IPS-11a (cell line): ENCODE measurements at regions not wholly inside any gene's neighbourhood (a gene's known extent, or its start where the extent isn't known, plus 50 kb on each side); places are given as distances from the start of the nearest gene placed in this dataset.
"Not testable (repeated sequence)": the region's sequence is repeated elsewhere in the genome, so short reads cannot be mapped to it uniquely, and the experiment has no call there.

Source experiments
- H3K4me3 ChIP-seq: one replicate; pipeline ENCODE4 v1.5.1; 2013; ENCODE audit warnings: low read depth, low read length, control low read depth

GRCh38 chr4:151866592-151866918 lies 105.7 kb upstream of the GATB start:
- H3K4me3 ChIP-seq = no peak overlapping the region

GRCh38 chr4:151865744-151866591 lies 105.2 kb upstream of the GATB start:
- no peak overlapping the region for H3K4me3 ChIP-seq

GRCh38 chr4:151865312-151865711 lies 104.5 kb upstream of the GATB start:
- no peak overlapping the region for H3K4me3 ChIP-seq

GRCh38 chr4:151864068-151864467 lies 103.3 kb upstream of the GATB start:
- no peak overlapping the region for H3K4me3 ChIP-seq

GRCh38 chr4:151862766-151863165 lies 102.0 kb upstream of the GATB start:
- H3K4me3 ChIP-seq = no peak overlapping the region

GRCh38 chr4:151860561-151861093 lies 99.8 kb upstream of the GATB start:
- no peak overlapping the region for H3K4me3 ChIP-seq

GRCh38 chr4:151859641-151860040 lies 98.8 kb upstream of the GATB start:
- no peak overlapping the region for H3K4me3 ChIP-seq

- H3K4me3 ChIP-seq = no peak overlapping the region
Observed at GRCh38 chr4:151858356-151858755, 97.5 kb upstream of the GATB start.

- no peak overlapping the region for H3K4me3 ChIP-seq
Observed at GRCh38 chr4:151857368-151857767, 96.6 kb upstream of the GATB start.

- no peak overlapping the region for H3K4me3 ChIP-seq
Observed at GRCh38 chr4:151855747-151856146, 94.9 kb upstream of the GATB start.

- H3K4me3 ChIP-seq = no peak overlapping the region
Observed at GRCh38 chr4:151854731-151855130, 93.9 kb upstream of the GATB start.

GRCh38 chr4:151853034-151853433 lies 92.2 kb upstream of the GATB start:
- H3K4me3 ChIP-seq = no peak overlapping the region

- no peak overlapping the region for H3K4me3 ChIP-seq
Observed at GRCh38 chr4:151852202-151852601, 91.4 kb upstream of the GATB start.

- no peak overlapping the region for H3K4me3 ChIP-seq
Observed at GRCh38 chr4:151851354-151851753, 90.5 kb upstream of the GATB start.

GRCh38 chr4:151850791-151851213 lies 90.0 kb upstream of the GATB start:
- H3K4me3 ChIP-seq = no peak overlapping the region

GRCh38 chr4:151845551-151845950 lies 84.7 kb upstream of the GATB start:
- H3K4me3 ChIP-seq = not testable (repeated sequence)

GRCh38 chr4:151842430-151843079 lies 81.7 kb upstream of the GATB start:
- no peak overlapping the region for H3K4me3 ChIP-seq

- H3K4me3 ChIP-seq = no peak overlapping the region
Observed at GRCh38 chr4:151841107-151841506, 80.3 kb upstream of the GATB start.

GRCh38 chr4:151835467-151835866 lies 74.7 kb upstream of the GATB start:
- no peak overlapping the region for H3K4me3 ChIP-seq

GRCh38 chr4:151833174-151833573 lies 72.4 kb upstream of the GATB start:
- H3K4me3 ChIP-seq = no peak overlapping the region

GRCh38 chr4:151831526-151831925 lies 70.7 kb upstream of the GATB start:
- no peak overlapping the region for H3K4me3 ChIP-seq

GRCh38 chr4:151830168-151830567 lies 69.4 kb upstream of the GATB start:
- H3K4me3 ChIP-seq = no peak overlapping the region
